ENCODE measurements at regions not wholly inside any gene's neighbourhood (a gene's known extent, or its start where the extent isn't known, plus 50 kb on each side); places are given as distances from the start of the nearest gene placed in this dataset.

- TF ChIP-seq CTCF (IDR thresholded peaks at IDR 0.05; ENCODE audit: insufficient read depth, low read length): no peak
- TF ChIP-seq REST (IDR thresholded peaks at IDR 0.05; ENCODE audit: insufficient replicate concordance, low read depth): no peak
- TF ChIP-seq POLR2AphosphoS5 (IDR thresholded peaks at IDR 0.05; ENCODE audit: low read depth): no peak
- no peak for TF ChIP-seq GABPA (IDR thresholded peaks at IDR 0.05; ENCODE audit: low read depth)
Measured at GRCh38 chr12:91786499-91787272, 359.0 kb downstream of the BTG1 start.
